Kidney glomerular epithelial cell (primary cell): ENCODE measurements at regions not wholly inside any gene's neighbourhood (a gene's known extent, or its start where the extent isn't known, plus 50 kb on each side); places are given as distances from the start of the nearest gene placed in this dataset.
A peak's percentile ranks its signal among the peaks of the same experiment; 100 is the strongest.

Source experiments
- DNase-seq: peaks from one replicate; lab custom pipeline; 2025; lab: John Stamatoyannopoulos, UW

GRCh38 chr1:55929652-55930051 is 649.7 kb downstream of the PLPP3 start:
- no peak for DNase-seq

DNA sequence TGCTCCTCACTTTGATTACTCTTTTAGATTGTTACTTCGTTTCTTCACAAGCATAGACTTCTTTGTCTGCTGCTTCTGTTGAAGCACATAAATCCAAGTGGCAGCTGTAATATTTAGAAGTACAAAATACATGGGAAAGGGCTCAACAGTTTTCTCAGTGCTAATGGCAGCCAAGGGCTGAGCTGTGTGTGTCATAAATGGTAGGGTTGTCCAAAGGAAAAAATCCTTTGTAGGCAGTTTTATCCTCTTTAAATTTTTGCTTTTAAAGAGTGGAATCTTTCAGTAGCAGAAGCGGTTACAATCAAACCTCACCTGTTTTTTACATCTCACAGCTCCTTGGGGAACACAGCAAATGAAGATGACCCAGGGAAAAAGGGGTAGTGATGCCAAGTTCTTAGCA is 650.8 kb downstream of the PLPP3 start:
- DNase-seq, result no peak

DNA sequence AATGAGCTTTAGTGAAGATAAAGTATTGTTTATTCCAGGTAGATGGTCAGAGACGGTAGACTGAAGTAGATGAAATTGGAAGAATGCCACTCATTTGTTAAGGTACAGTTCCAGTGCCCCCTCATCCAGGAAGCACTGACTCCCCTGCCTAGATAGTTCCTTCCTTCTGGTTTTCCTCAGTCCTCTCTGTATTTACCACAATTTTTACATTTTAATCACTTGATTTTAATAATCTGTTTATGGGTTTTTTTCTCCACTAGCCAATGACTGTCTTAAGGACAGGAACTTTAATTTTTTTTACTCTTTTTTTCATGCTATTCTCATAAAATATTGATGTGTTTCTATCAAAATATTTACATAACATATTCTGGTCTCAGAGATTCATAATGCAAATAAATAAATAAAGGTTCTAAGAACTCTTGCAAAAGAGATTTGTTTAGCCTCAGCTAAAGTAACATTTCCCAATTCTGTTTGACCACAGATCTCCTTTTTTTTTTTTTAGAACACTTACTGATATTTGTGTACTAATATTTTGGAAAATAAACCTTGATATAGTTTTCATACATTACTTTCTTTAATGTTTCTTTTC is 651.6 kb downstream of the PLPP3 start:
- no peak for DNase-seq

- DNase-seq, result no peak
Measured at GRCh38 chr1:55926906-55927471, 652.4 kb downstream of the PLPP3 start.

DNA sequence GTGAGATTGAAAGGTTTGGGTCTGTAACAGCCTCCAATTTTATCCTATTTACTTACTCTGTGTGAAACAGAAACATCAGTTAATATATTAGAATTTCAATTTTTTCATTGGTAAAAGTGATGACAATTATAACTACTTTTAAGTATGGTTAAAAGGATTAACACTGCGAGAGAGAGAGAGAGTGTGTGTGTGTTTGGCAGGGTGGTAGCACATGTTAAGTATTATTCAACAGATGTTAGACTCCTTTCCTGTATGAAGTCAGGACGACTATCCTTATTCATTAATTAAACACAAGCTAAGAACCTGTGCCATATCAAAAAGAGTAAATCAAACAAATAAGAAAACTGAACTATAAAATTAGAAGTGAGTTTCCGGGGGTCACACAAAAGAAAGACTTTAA is 662.5 kb downstream of the PLPP3 start:
- no peak for DNase-seq

DNA sequence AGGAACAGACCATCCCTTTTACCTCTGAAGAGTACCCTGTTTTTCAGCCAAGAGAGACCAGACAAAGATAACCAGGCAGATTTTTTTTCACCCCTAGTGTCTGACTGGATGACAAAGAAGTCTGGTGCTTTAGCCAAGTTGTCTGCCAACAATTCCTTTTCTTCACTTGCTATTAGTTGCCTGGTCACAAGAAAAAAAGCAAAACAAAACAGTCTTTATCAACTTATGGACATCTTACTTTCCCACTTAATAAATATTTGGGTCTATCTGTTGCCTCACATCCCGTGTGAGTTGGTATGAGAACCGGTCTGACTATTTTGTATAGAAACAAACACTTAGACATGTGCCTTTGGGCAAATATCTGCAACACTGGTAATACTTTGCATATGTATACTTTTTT is 662.9 kb downstream of the PLPP3 start:
- no peak for DNase-seq

GRCh38 chr1:55913565-55913964 is 665.8 kb downstream of the PLPP3 start:
- DNase-seq, result no peak

DNA sequence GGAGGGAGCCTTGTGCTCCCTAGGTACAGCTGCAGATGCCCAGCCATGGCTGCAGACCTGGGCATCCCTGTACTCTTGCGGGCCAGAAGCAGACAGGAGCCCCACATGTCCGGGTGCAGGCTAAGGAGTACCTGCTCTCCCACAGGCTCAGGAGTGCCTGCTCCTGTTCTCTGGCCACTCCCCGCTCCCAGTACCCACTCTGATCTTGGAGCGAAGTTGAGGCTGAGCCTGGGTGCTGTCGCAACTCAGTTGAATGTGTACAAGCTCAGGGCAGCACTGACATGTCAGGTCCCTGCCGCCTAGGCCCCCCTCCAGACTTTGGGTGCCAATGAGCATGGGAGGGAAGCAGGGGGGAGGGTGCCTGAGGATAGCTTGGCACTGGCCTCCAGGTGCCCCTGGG is 666.9 kb downstream of the PLPP3 start:
- no peak for DNase-seq

- DNase-seq, result no peak
Measured at GRCh38 chr1:55904541-55904940, 674.8 kb downstream of the PLPP3 start.

DNA sequence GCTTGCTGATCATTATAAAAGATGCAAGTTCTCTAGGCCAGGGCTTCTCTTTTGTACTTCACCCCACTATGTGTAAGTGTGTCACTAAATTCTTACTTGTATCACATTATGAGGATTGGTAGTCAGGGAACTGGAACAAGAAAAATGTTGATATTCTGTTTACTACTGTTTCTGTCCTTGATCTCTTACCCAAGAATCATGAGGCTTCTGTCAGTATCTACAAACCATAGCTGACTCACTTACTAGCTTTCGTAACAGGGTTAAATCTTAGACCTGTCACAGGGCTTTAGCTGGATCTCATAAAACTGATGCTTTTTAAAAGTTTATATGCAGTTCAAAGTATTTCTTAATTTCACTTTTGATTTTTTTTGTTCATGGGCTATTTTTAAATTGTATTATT is 681.2 kb downstream of the PLPP3 start:
- no peak for DNase-seq

DNA sequence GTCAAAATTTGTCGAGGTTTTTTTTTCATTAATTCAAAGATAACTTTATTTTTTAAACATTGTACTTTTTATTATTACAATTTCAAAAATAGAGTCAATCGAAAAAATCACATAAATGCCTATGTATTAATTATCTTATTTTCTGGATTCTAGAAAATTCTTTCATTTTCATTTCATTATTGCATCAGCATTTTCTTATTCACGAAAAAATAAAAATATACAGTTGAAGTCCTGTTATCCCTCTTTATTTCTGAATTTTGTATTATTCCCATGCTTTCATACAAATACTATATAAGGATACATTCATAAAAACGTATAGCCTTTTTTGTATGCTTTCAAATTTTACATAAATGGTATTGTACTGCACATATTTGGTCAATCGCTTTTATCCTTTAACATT is 681.0 kb upstream of the USP24 start:
- DNase-seq, result no peak

DNA sequence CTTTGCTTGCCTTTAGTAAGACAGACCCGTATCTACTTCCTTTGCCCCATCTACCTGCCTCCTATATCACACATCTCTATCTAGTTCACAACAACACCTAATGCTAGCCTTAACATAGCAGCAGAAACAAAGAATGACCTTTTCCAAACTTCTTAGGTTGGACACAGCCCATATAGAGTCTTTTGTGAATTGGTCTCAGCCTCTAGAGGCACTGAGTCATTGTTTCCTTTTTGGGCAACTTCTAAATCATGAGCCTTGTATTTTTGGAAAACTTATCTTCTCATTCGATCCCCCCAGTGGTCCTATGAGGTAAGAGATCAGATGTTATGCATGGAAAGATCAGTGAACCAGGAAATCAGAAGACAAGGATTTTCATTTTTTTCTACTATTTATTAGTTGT is 679.4 kb upstream of the USP24 start:
- DNase-seq, result no peak

- peak; percentile 15 for DNase-seq
Measured at GRCh38 chr1:55893155-55893554, 678.0 kb upstream of the USP24 start.

GRCh38 chr1:55888685-55889317 is 673.6 kb upstream of the USP24 start:
- DNase-seq, result no peak

- no peak for DNase-seq
Measured at GRCh38 chr1:55886856-55887712, 671.9 kb upstream of the USP24 start.

GRCh38 chr1:55885619-55886018 is 670.5 kb upstream of the USP24 start:
- no peak for DNase-seq

DNA sequence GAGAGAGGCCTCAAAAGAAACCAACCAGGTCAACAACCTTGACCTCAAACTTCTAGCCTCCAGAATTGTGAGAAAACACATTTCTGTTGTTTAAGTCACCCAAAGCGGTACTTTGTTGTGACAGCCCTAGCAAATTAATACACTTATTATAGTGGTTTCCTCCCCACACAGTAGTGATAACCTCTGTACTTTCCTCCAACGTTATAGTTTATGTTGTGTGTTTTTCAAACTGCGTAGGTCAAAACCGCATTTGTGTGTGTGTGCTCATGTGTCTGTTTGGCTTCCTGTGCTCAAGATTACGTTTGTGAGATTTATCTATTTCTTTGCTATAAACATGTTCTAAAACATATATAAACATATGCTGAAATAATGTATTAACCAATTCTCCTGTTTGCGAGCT is 667.8 kb upstream of the USP24 start:
- no peak for DNase-seq

- no peak for DNase-seq
Measured at GRCh38 chr1:55879346-55879745, 664.2 kb upstream of the USP24 start.

DNA sequence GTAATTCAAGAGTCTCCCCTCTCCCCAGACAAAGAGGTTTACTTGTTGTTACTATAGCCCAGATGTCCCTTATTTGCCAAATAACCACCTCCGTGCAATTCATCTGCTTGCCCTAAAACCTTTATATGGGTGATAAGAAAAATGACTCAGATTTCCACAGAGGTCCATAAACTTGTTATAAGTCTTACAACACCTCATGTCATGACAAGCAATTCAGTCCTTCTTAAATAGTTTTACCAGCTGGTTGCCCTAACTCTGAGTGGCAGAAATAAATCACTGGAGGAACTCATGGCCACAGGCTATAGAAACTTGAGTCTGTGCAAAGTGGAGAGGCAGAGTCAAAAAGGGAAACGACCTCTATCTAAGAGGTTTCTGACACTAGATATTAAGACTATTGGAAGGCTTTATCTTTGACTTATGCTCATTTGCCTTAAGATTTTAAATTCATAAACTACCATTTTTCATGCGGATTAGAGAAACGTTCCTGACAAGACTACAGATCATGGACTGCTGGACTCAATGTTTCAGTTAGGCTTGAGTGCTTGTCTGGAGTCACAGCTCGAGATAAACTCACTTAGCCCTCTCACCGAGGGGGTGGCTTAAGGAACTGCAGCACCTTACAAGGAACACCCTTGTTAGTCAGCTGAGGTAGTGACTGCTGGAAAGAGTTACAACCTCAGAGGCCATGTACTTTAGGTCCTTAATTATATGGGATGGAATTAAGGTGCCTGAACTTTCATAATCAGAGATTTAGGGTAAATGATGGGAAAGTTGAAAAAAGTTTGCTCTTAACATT is 662.5 kb upstream of the USP24 start:
- DNase-seq, result no peak

DNA sequence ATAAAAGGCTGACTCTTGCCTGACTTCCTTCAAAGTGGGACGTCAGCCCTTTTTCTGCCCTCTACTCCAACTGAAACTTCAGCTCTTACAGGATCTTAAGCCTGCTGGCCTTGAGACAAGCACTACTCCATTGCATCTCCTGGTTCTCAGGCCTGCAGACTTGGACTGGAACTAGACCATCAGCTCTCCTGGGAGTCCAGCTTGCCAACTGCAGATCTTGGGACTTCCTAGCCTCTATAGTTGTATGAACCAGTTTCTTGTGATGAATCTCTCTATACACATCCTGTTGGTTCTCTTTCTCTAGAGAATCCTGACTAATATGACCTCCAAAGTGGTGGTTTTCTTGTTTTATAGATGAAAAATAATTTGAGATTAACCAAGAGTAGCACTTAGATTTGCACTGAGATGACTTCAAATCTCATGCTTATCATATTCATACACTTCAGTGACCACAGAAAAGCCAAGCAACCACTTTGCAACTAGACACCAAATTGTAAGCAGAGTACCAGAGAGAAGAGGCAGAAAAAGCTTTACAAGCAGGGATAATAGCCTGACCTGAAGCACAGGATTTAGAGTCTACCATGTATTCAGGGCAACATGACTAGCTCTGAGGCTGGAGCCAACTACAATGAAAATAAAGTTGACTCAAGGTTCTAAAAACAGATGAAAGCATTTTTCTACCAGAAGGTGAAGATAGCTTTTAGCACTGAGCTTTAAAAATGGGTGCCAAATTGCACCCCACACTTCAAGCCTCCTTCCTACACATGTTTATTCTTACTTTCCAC is 661.3 kb upstream of the USP24 start:
- DNase-seq, result no peak

- no peak for DNase-seq
Measured at GRCh38 chr1:55870106-55870505, 654.9 kb upstream of the USP24 start.
